Central memory CD8-positive, alpha-beta T cell (primary cell): ENCODE measurements at regions not wholly inside any gene's neighbourhood (a gene's known extent, or its start where the extent isn't known, plus 50 kb on each side); places are given as distances from the start of the nearest gene placed in this dataset.

Experiments
- ATAC-seq: fragments of 150-1000 bp; cut with Tn5 transposase; replicated peaks from 2 replicates; pipeline ENCODE4 v1.10.0; 2022; ENCODE audit warnings: mild to moderate bottlenecking, moderate FRiP score, moderate number of reproducible peaks; ENCODE audit not compliant: poor library complexity, severe bottlenecking; ENCODE audit errors: extremely low read depth
- DNase-seq, 2 donors: peaks; one replicate each; pipeline ENCODE4 v3.0.0; 2021; ENCODE audit warnings: low spot score in 2 of 2
- H3K27ac Mint-ChIP-seq: one replicate; pipeline ENCODE4 v1.8.0; 2022; ENCODE audit warnings: low read depth, mild to moderate bottlenecking, moderate library complexity, mixed read lengths
- H3K27me3 Mint-ChIP-seq: one replicate; pipeline ENCODE4 v1.8.0; 2022; ENCODE audit warnings: mixed read lengths
- H3K36me3 Mint-ChIP-seq: one replicate; pipeline ENCODE4 v1.8.0; 2022; ENCODE audit warnings: mild to moderate bottlenecking, moderate library complexity, mixed read lengths; ENCODE audit not compliant: insufficient read depth
- H3K4me1 Mint-ChIP-seq: one replicate; pipeline ENCODE4 v1.8.0; 2022; ENCODE audit warnings: mixed read lengths
- H3K4me3 Mint-ChIP-seq: one replicate; pipeline ENCODE4 v1.8.0; 2022; ENCODE audit warnings: mild to moderate bottlenecking, moderate library complexity, mixed read lengths
- H3K9me3 Mint-ChIP-seq: one replicate; pipeline ENCODE4 v1.8.0; 2022; ENCODE audit warnings: mixed read lengths

GRCh38 chr12:87270919-87271318 is 758.3 kb downstream of the C12orf50 start:
- no peaks in the 10 kb centered on the region for H3K36me3 Mint-ChIP-seq
- H3K4me1 Mint-ChIP-seq = no peaks in the 10 kb centered on the region
- no peak for ATAC-seq

GRCh38 chr12:87266305-87266704 is 762.9 kb downstream of the C12orf50 start:
- no peaks in the 10 kb centered on the region for H3K27me3 Mint-ChIP-seq
- H3K27ac Mint-ChIP-seq = no peak overlapping the region
- H3K4me1 Mint-ChIP-seq = no peaks in the 10 kb centered on the region
- no peaks in the 10 kb centered on the region for H3K36me3 Mint-ChIP-seq
- DNase-seq = no peak
- no peak for ATAC-seq
- no peaks in the 10 kb centered on the region for H3K9me3 Mint-ChIP-seq
- H3K4me3 Mint-ChIP-seq = no peak overlapping the region

More at GRCh38 chr12:87270919-87271318, 758.3 kb downstream of the C12orf50 start:
- H3K9me3 Mint-ChIP-seq = no peaks in the 10 kb centered on the region
- H3K4me3 Mint-ChIP-seq = no peak overlapping the region
- H3K27me3 Mint-ChIP-seq = no peaks in the 10 kb centered on the region
- DNase-seq = no peak
- H3K27ac Mint-ChIP-seq = no peak overlapping the region

GRCh38 chr12:87259391-87259790 is 769.8 kb downstream of the C12orf50 start:
- H3K27ac Mint-ChIP-seq = no peak overlapping the region
- no peaks in the 10 kb centered on the region for H3K9me3 Mint-ChIP-seq
- H3K36me3 Mint-ChIP-seq = no peaks in the 10 kb centered on the region
- ATAC-seq (no peak), DNase-seq (no peak)
- H3K4me3 Mint-ChIP-seq = no peak overlapping the region
- no peaks in the 10 kb centered on the region for H3K27me3 Mint-ChIP-seq
- no peaks in the 10 kb centered on the region for H3K4me1 Mint-ChIP-seq

- H3K4me3 Mint-ChIP-seq = no peak overlapping the region
- DNase-seq (no peak), ATAC-seq (no peak)
- no peaks in the 10 kb centered on the region for H3K4me1 Mint-ChIP-seq
- peaks cover 15% of the 10 kb centered on the region for H3K9me3 Mint-ChIP-seq
- H3K27ac Mint-ChIP-seq = no peak overlapping the region
- H3K36me3 Mint-ChIP-seq = no peaks in the 10 kb centered on the region
- no peaks in the 10 kb centered on the region for H3K27me3 Mint-ChIP-seq
These were observed 774.7 kb downstream of the C12orf50 start for GRCh38 chr12:87254381-87255030.

GRCh38 chr12:87253157-87253556 is 776.0 kb downstream of the C12orf50 start:
- Mint-ChIP-seq H3K4me3 (no peak overlapping the region), H3K27me3 (no peaks in the 10 kb centered on the region), H3K4me1 (no peaks in the 10 kb centered on the region), H3K27ac (no peak overlapping the region), H3K9me3 (peaks cover 16% of the 10 kb centered on the region), H3K36me3 (no peaks in the 10 kb centered on the region)
- ATAC-seq (no peak), DNase-seq (no peak)

- H3K27ac Mint-ChIP-seq = no peak overlapping the region
- H3K4me1 Mint-ChIP-seq = no peaks in the 10 kb centered on the region
- no peak for ATAC-seq
- no peaks in the 10 kb centered on the region for H3K36me3 Mint-ChIP-seq
- H3K9me3 Mint-ChIP-seq = peaks cover 16% of the 10 kb centered on the region
- no peaks in the 10 kb centered on the region for H3K27me3 Mint-ChIP-seq
- DNase-seq = no peak
- H3K4me3 Mint-ChIP-seq = no peak overlapping the region
These were observed 782.5 kb downstream of the C12orf50 start for GRCh38 chr12:87246726-87247125.

- no peaks in the 10 kb centered on the region for H3K4me1 Mint-ChIP-seq
- no peak overlapping the region for H3K27ac Mint-ChIP-seq
- H3K27me3 Mint-ChIP-seq = no peaks in the 10 kb centered on the region
- DNase-seq (no peak), ATAC-seq (no peak)
- H3K9me3 Mint-ChIP-seq = peaks cover 8% of the 10 kb centered on the region
- H3K4me3 Mint-ChIP-seq = no peak overlapping the region
- H3K36me3 Mint-ChIP-seq = no peaks in the 10 kb centered on the region
These were observed 790.7 kb downstream of the C12orf50 start for GRCh38 chr12:87238466-87238865.

GRCh38 chr12:87234898-87235297 is 794.3 kb downstream of the C12orf50 start:
- DNase-seq (no peak), ATAC-seq (no peak)
- no peaks in the 10 kb centered on the region for H3K27me3 Mint-ChIP-seq
- no peak overlapping the region for H3K4me3 Mint-ChIP-seq
- H3K9me3 Mint-ChIP-seq = peaks cover 8% of the 10 kb centered on the region
- H3K27ac Mint-ChIP-seq = no peak overlapping the region
- H3K4me1 Mint-ChIP-seq = no peaks in the 10 kb centered on the region
- H3K36me3 Mint-ChIP-seq = no peaks in the 10 kb centered on the region

- no peaks in the 10 kb centered on the region for H3K4me1 Mint-ChIP-seq
- no peak overlapping the region for H3K4me3 Mint-ChIP-seq
- no peak for DNase-seq
- H3K9me3 Mint-ChIP-seq = peaks cover 11% of the 10 kb centered on the region
- H3K36me3 Mint-ChIP-seq = no peaks in the 10 kb centered on the region
- H3K27ac Mint-ChIP-seq = no peak overlapping the region
- H3K27me3 Mint-ChIP-seq = no peaks in the 10 kb centered on the region
- no peak for ATAC-seq
These were observed 795.5 kb downstream of the C12orf50 start for GRCh38 chr12:87233671-87234070.

- no peaks in the 10 kb centered on the region for H3K36me3 Mint-ChIP-seq
- H3K9me3 Mint-ChIP-seq = peaks cover 7% of the 10 kb centered on the region
- no peak overlapping the region for H3K27ac Mint-ChIP-seq
- H3K4me1 Mint-ChIP-seq = no peaks in the 10 kb centered on the region
- H3K27me3 Mint-ChIP-seq = no peaks in the 10 kb centered on the region
- no peak overlapping the region for H3K4me3 Mint-ChIP-seq
- ATAC-seq (no peak), DNase-seq (no peak)
These were observed 797.4 kb downstream of the C12orf50 start for GRCh38 chr12:87231818-87232217.

GRCh38 chr12:87230441-87230840 is 798.8 kb downstream of the C12orf50 start:
- Mint-ChIP-seq H3K4me1 (no peaks in the 10 kb centered on the region), H3K36me3 (no peaks in the 10 kb centered on the region), H3K27me3 (no peaks in the 10 kb centered on the region), H3K4me3 (no peak overlapping the region), H3K9me3 (peaks cover 7% of the 10 kb centered on the region), H3K27ac (no peak overlapping the region)
- DNase-seq (no peak), ATAC-seq (no peak)

GRCh38 chr12:87227162-87227561 is 802.0 kb downstream of the C12orf50 start:
- peaks cover 11% of the 10 kb centered on the region for H3K9me3 Mint-ChIP-seq
- DNase-seq (no peak), ATAC-seq (no peak)
- no peak overlapping the region for H3K27ac Mint-ChIP-seq
- no peaks in the 10 kb centered on the region for H3K36me3 Mint-ChIP-seq
- no peaks in the 10 kb centered on the region for H3K27me3 Mint-ChIP-seq
- H3K4me1 Mint-ChIP-seq = no peaks in the 10 kb centered on the region
- H3K4me3 Mint-ChIP-seq = no peak overlapping the region

GRCh38 chr12:87217491-87217890 is 811.7 kb downstream of the C12orf50 start:
- Mint-ChIP-seq H3K27me3 (no peaks in the 10 kb centered on the region), H3K4me1 (no peaks in the 10 kb centered on the region), H3K36me3 (no peaks in the 10 kb centered on the region), H3K27ac (no peak overlapping the region), H3K4me3 (no peak overlapping the region), H3K9me3 (no peaks in the 10 kb centered on the region)
- ATAC-seq (no peak), DNase-seq (no peak)
